B cell (primary cell): ENCODE measurements at regions not wholly inside any gene's neighbourhood (a gene's known extent, or its start where the extent isn't known, plus 50 kb on each side); places are given as distances from the start of the nearest gene placed in this dataset.

Source experiments
- ATAC-seq: fragments of 200-7000 bp; cut with Tn5 transposase; one replicate; pipeline ENCODE4 v1.10.0; 2021; ENCODE audit warnings: low read depth, mild to moderate bottlenecking, moderate number of reproducible peaks, moderate library complexity
- CTCF ChIA-PET: fragments of 350-600 bp; sonication (Branson Sonifier 250); formaldehyde crosslinking; loops from one replicate; lab custom pipeline; 2021; ENCODE audit warnings: antibody characterized with exemption, inconsistent platforms; lab: Charles Lee
- POLR2A ChIA-PET: fragments of 350-600 bp; sonication (Branson Sonifier 250); formaldehyde crosslinking; loops from one replicate; lab custom pipeline; 2021; ENCODE audit warnings: antibody characterized with exemption; lab: Charles Lee
- DNase-seq: peaks from one replicate; pipeline ENCODE4 v3.0.0; 2013
- H2AFZ ChIP-seq: 2 replicates; pipeline ENCODE4 v1.6.1; 2012; ENCODE audit warnings: mild to moderate bottlenecking, low read depth, low read length; ENCODE audit not compliant: insufficient read depth, poor library complexity, severe bottlenecking
- H3K27ac ChIP-seq, 2 donors: 1 replicate in 1 of 2; 2 replicates in 1 of 2; pipeline ENCODE4 v1.5.1; 2012 to 2013; ENCODE audit warnings: low read length in 2 of 2, mild to moderate bottlenecking in 2 of 2, moderate library complexity in 1 of 2
- H3K27me3 ChIP-seq, 4 experiments: fragments of 200-600 bp in 1 of 4; sonication (generic) in 1 of 4; replicated peaks in 1 of 4; 1 replicate in 2 of 4; 2 replicates in 2 of 4; pipeline versions ENCODE4 v1.6.1 to v1.7.0; 2013 to 2016; ENCODE audit warnings: low read length in 3 of 4, mild to moderate bottlenecking in 2 of 4, mixed read lengths in 1 of 4, moderate library complexity in 1 of 4; ENCODE audit not compliant: insufficient read depth in 4 of 4, control insufficient read depth in 3 of 4; ENCODE audit errors: control extremely low read depth in 1 of 4
- H3K36me3 ChIP-seq, 2 experiments: replicated peaks in 1 of 2; 1 replicate in 1 of 2; 2 replicates in 1 of 2; pipeline versions ENCODE4 v1.6.1 to v1.7.1; 2013; ENCODE audit warnings: low read length in 1 of 2; ENCODE audit not compliant: insufficient read depth in 2 of 2, control insufficient read depth in 1 of 2; ENCODE audit errors: control extremely low read depth in 1 of 2, extremely low read depth in 1 of 2
- H3K4me1 ChIP-seq, 2 donors: fragments of 200-600 bp in 1 of 2; sonication (generic) in 1 of 2; 1 replicate in 1 of 2; 2 replicates in 1 of 2; pipeline versions ENCODE4 v1.5.1 to v1.6.1; 2013 to 2017; ENCODE audit warnings: low read length in 2 of 2; ENCODE audit not compliant: control insufficient read depth in 2 of 2, insufficient read depth in 2 of 2
- H3K4me2 ChIP-seq: replicated peaks from 2 replicates; pipeline ENCODE3; 2012; ENCODE audit warnings: mild to moderate bottlenecking, low read depth, low read length; ENCODE audit not compliant: poor library complexity, severe bottlenecking
- H3K4me3 ChIP-seq, 5 experiments: fragments of 200-600 bp in 1 of 5; sonication (generic) in 1 of 5; 1 replicate in 3 of 5; 2 replicates in 2 of 5; pipeline versions ENCODE4 v1.5.1 to v1.7.0; 2011 to 2016; ENCODE audit warnings: low read length in 4 of 5, mild to moderate bottlenecking in 4 of 5, low read depth in 2 of 5, control low read depth in 1 of 5, moderate library complexity in 1 of 5; ENCODE audit not compliant: insufficient read depth in 1 of 5; ENCODE audit errors: control extremely low read depth in 1 of 5, extremely low read depth in 1 of 5
- H3K79me2 ChIP-seq: fragments of 200-600 bp; sonication (generic); one replicate; pipeline ENCODE4 v1.6.0; 2016; ENCODE audit warnings: low read length; ENCODE audit not compliant: control insufficient read depth, insufficient read depth
- H3K9ac ChIP-seq: fragments of 200-600 bp; sonication (generic); 2 replicates; pipeline ENCODE4 v1.6.1; 2017; ENCODE audit warnings: mild to moderate bottlenecking, low read length, moderate library complexity
- H3K9me3 ChIP-seq, 3 donors: one replicate each; pipeline versions ENCODE4 v1.6.1 to v1.7.1; 2013; ENCODE audit warnings: low read length in 2 of 3; ENCODE audit not compliant: control insufficient read depth in 2 of 3, insufficient read depth in 1 of 3; ENCODE audit errors: control extremely low read depth in 1 of 3
- H4K20me1 ChIP-seq: 2 replicates; pipeline ENCODE4 v1.6.0; 2012; ENCODE audit warnings: mild to moderate bottlenecking, low read length; ENCODE audit not compliant: insufficient read depth, control insufficient read depth, poor library complexity, severe bottlenecking
- H3K27ac Mint-ChIP-seq: one replicate; pipeline ENCODE4 v1.8.0; 2021; ENCODE audit warnings: mixed read lengths
- H3K27me3 Mint-ChIP-seq: one replicate; pipeline ENCODE4 v1.8.0; 2021; ENCODE audit warnings: mixed read lengths
- H3K4me1 Mint-ChIP-seq: one replicate; pipeline ENCODE4 v1.8.0; 2021; ENCODE audit warnings: mixed read lengths
- H3K4me3 Mint-ChIP-seq: one replicate; pipeline ENCODE4 v1.8.0; 2021; ENCODE audit warnings: mixed read lengths
- H3K9me3 Mint-ChIP-seq: one replicate; pipeline ENCODE4 v1.8.0; 2022; ENCODE audit warnings: mixed read lengths; ENCODE audit not compliant: insufficient read depth
- EZH2 ChIP-seq: IDR thresholded peaks from 2 replicates; pipeline ENCODE4 v1.6.1; 2012; ENCODE audit warnings: borderline replicate concordance, low read depth, mild to moderate bottlenecking, moderate library complexity, low read length; ENCODE audit not compliant: insufficient read depth, poor library complexity, severe bottlenecking
- WGBS: methylation state at CpG from one replicate; pipeline ENCODE4 v1.1.5; 2013; ENCODE audit warnings: missing lambda C conversion rate; ENCODE audit not compliant: insufficient coverage; 5-methylcytosine and 5-hydroxymethylcytosine counted together
- intact Hi-C: fragments of 100-400 bp; cut with micrococcal nuclease; formaldehyde crosslinking; loops from one replicate; pipeline ENCODE4 v1.10.0; 2022
- TF ChIP-seq, protein P1 (sequence below): fragments of 200-600 bp; IDR thresholded peaks from one replicate; pipeline ENCODE4 v1.8.0; 2022; ENCODE audit warnings: antibody characterized with exemption, mild to moderate bottlenecking

DNA sequence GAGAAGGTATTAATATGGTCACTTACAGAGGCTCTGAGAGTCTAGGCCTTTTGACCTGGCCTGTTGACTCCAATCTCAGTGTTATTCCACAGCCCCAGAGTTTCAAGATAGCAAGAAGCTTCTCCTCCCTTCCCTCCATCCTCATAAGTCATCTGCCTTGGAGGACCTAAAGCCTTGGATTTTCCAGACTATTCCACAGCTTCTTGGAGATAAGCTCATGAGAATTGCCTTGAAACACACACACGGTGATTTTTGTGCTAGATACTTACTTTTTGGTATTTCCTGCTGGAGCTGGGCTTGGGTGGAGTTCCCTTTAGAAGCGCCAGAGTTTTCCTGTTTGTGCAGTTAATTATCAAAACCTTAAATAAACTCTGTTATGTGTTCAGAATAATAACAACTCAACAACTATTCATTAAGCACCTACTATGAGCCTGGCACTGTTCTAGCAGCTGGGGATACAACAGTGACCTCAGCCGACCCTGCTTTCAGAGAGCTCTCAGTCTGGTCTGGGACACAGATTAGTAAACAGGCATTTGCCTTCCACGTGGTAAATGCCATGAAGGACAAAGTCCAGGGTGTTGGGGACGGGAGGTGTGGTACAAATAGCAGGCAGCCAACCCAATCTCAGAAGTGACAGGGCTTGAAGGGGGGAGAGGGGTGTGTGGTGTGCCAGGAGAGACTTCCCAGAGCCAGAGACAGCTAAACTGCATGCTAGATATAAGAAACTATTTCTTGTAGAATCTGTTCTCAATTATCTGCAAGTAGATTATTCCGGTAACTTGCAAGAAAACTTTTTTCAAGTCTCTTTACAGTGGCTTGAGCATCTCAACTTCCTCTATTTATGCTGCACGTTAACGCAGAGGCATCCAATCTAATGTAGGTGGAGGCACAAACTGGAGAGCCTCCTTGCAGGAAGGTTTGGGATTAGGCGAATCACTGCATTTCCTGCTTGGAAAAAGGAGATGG is 55.9 kb upstream of the KLF9 start:
- Histone ChIP-seq H3K79me2 (no peaks in the 10 kb centered on the region), H2AFZ (no peak overlapping the region), H3K4me3 (no peak overlapping the region), H3K27me3 (no peaks in the 10 kb centered on the region), H3K9me3 (no peaks in the 10 kb centered on the region), H3K9ac (no peak overlapping the region), H3K4me2 (no peak overlapping the region), H3K36me3 (no peaks in the 10 kb centered on the region), H3K4me1 (no peaks in the 10 kb centered on the region), H3K27ac (no peak overlapping the region), H4K20me1 (no peaks in the 10 kb centered on the region)
- Mint-ChIP-seq H3K27me3 (peaks cover 10% of the 10 kb centered on the region), H3K4me1 (no peaks in the 10 kb centered on the region), H3K9me3 (no peaks in the 10 kb centered on the region), H3K27ac (no peak overlapping the region), H3K4me3 (no peak overlapping the region)
- no peak for ATAC-seq
- ChIA-PET CTCF (interaction anchor here (0.6 kb wide), 1 partner anchor 133 kb away, joined by 3 read pairs; no protein-coding TSS in a partner anchor), POLR2A (no interaction called here)
- WGBS, result 69% methylated on average over 6 of the region's 9 CpGs
- no peak for DNase-seq
- intact Hi-C loops, result no loop called here
- TF ChIP-seq, protein P1, sequence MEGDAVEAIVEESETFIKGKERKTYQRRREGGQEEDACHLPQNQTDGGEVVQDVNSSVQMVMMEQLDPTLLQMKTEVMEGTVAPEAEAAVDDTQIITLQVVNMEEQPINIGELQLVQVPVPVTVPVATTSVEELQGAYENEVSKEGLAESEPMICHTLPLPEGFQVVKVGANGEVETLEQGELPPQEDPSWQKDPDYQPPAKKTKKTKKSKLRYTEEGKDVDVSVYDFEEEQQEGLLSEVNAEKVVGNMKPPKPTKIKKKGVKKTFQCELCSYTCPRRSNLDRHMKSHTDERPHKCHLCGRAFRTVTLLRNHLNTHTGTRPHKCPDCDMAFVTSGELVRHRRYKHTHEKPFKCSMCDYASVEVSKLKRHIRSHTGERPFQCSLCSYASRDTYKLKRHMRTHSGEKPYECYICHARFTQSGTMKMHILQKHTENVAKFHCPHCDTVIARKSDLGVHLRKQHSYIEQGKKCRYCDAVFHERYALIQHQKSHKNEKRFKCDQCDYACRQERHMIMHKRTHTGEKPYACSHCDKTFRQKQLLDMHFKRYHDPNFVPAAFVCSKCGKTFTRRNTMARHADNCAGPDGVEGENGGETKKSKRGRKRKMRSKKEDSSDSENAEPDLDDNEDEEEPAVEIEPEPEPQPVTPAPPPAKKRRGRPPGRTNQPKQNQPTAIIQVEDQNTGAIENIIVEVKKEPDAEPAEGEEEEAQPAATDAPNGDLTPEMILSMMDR, result no peak
- TF ChIP-seq EZH2, result no peak

DNA sequence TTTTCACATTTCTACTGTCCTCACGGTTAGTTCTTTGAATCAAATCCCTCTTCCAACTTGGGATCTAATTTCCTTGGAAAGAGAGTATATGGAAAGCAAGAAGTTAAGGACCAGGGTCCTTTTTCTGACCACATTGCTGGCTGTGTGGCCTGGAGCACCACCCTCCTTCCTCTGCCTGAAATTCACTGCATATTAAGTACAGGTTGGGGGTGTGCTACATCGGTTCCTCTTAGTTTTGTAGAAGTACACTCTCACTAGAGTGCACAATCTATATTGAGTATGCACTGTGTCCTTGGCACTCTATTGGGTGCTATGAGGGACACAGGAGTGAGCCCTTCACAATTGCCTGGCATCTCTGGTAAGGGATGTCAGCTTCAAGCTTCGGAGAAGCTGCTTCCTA is 53.8 kb upstream of the KLF9 start:
- WGBS, result no CpG with 5 or more reads among the region's 3 CpGs

More for the DNA sequence above, 53.8 kb upstream of the KLF9 start:
- no peak overlapping the region for H3K4me2 ChIP-seq
- no peak overlapping the region for H3K4me3 ChIP-seq
- CTCF ChIA-PET, result no interaction called here
- no peaks in the 10 kb centered on the region for H3K79me2 ChIP-seq
- H2AFZ ChIP-seq, result no peak overlapping the region
- H3K27ac Mint-ChIP-seq, result no peak overlapping the region
- DNase-seq (no peak), ATAC-seq (no peak)
- H3K9me3 ChIP-seq, result no peaks in the 10 kb centered on the region
- H4K20me1 ChIP-seq, result no peaks in the 10 kb centered on the region
- POLR2A ChIA-PET, result no interaction called here
- TF ChIP-seq EZH2, result no peak
- TF ChIP-seq, protein P1, result no peak
- H3K27ac ChIP-seq, result no peak overlapping the region
- peaks cover 0 to 4% (median 0%) of the 10 kb centered on the region in 4 experiments for H3K27me3 ChIP-seq
- no peak overlapping the region for H3K4me3 Mint-ChIP-seq
- no peaks in the 10 kb centered on the region for H3K4me1 Mint-ChIP-seq
- no peaks in the 10 kb centered on the region for H3K9me3 Mint-ChIP-seq
- intact Hi-C loops, result no loop called here
- no peaks in the 10 kb centered on the region for H3K4me1 ChIP-seq
- H3K27me3 Mint-ChIP-seq, result no peaks in the 10 kb centered on the region
- H3K36me3 ChIP-seq, result no peaks in the 10 kb centered on the region
- no peak overlapping the region for H3K9ac ChIP-seq
